ENCODE measurements at regions not wholly inside any gene's neighbourhood (a gene's known extent, or its start where the extent isn't known, plus 50 kb on each side); places are given as distances from the start of the nearest gene placed in this dataset.
"Not testable (repeated sequence)": the region's sequence is repeated elsewhere in the genome, so short reads cannot be mapped to it uniquely, and the experiment has no call there.

- no peak for DNase-seq
These were observed 366.4 kb downstream of the IPO8 start for GRCh38 chr12:30329281-30329680.

GRCh38 chr12:30323008-30323407 is 372.7 kb downstream of the IPO8 start:
- DNase-seq, result no peak

GRCh38 chr12:30320561-30320960 is 375.1 kb downstream of the IPO8 start:
- DNase-seq, result no peak

GRCh38 chr12:30314506-30315100 is 381.1 kb downstream of the IPO8 start:
- DNase-seq, result no peak

GRCh38 chr12:30308010-30308717 is 387.5 kb downstream of the IPO8 start:
- DNase-seq, result no peak

- no peak for DNase-seq
These were observed 391.1 kb downstream of the IPO8 start for GRCh38 chr12:30304528-30304927.

GRCh38 chr12:30301291-30301690 is 394.4 kb downstream of the IPO8 start:
- no peak for DNase-seq

- DNase-seq, result no peak
These were observed 399.2 kb downstream of the IPO8 start for GRCh38 chr12:30296486-30296885.

GRCh38 chr12:30286345-30286926 is 409.2 kb downstream of the IPO8 start:
- DNase-seq, result peak; percentile 9

- no peak for DNase-seq
These were observed 417.3 kb downstream of the IPO8 start for GRCh38 chr12:30278401-30278800.

GRCh38 chr12:30272515-30272914 is 423.2 kb downstream of the IPO8 start:
- not testable (repeated sequence) for DNase-seq

GRCh38 chr12:30269496-30269895 is 426.2 kb downstream of the IPO8 start:
- no peak for DNase-seq

- DNase-seq, result no peak
These were observed 427.6 kb downstream of the IPO8 start for GRCh38 chr12:30268041-30268440.

GRCh38 chr12:30263434-30263833 is 432.2 kb downstream of the IPO8 start:
- DNase-seq, result no peak

- no peak for DNase-seq
These were observed 438.1 kb downstream of the IPO8 start for GRCh38 chr12:30257618-30258017.

- DNase-seq, result no peak
These were observed 444.1 kb downstream of the IPO8 start for GRCh38 chr12:30251546-30251945.

GRCh38 chr12:30243426-30243825 is 452.2 kb downstream of the IPO8 start:
- no peak for DNase-seq

GRCh38 chr12:30219047-30219446 is 435.3 kb upstream of the TMTC1 start:
- no peak for DNase-seq

GRCh38 chr12:30218073-30218472 is 434.3 kb upstream of the TMTC1 start:
- no peak for DNase-seq

GRCh38 chr12:30213166-30213565 is 429.4 kb upstream of the TMTC1 start:
- no peak for DNase-seq

GRCh38 chr12:30211743-30212142 is 428.0 kb upstream of the TMTC1 start:
- DNase-seq, result no peak

- no peak for DNase-seq
These were observed 420.2 kb upstream of the TMTC1 start for GRCh38 chr12:30203981-30204380.

GRCh38 chr12:30202521-30203254 is 418.9 kb upstream of the TMTC1 start:
- DNase-seq, result no peak

All from hematopoietic multipotent progenitor cell treated with erythropoietin and hydrocortisone succinate and interleukin-3 and kit ligand, for 8 days (in vitro differentiated cells).